Fibroblast of lung (primary cell): ENCODE measurements at regions not wholly inside any gene's neighbourhood (a gene's known extent, or its start where the extent isn't known, plus 50 kb on each side); places are given as distances from the start of the nearest gene placed in this dataset.

Experiments
- DNase-seq, 2 donors: peaks; one replicate each; pipeline versions ENCODE4 v3.0.0 to v3.0.0-alpha.2; 2010; ENCODE audit warnings: low read depth in 2 of 2
- H2AFZ ChIP-seq: 2 replicates; pipeline ENCODE4 v1.5.1; 2012; ENCODE audit warnings: low read length, control low read depth, inconsistent platforms
- H3K27ac ChIP-seq: 2 replicates; pipeline ENCODE4 v1.5.1; 2011; ENCODE audit warnings: low read length, control low read depth; ENCODE audit not compliant: insufficient read depth
- H3K27me3 ChIP-seq: 2 replicates; pipeline ENCODE4 v1.5.1; 2011; ENCODE audit warnings: mild to moderate bottlenecking, low read length; ENCODE audit not compliant: control insufficient read depth, insufficient read depth
- H3K36me3 ChIP-seq: 2 replicates; pipeline ENCODE4 v1.5.1; 2011; ENCODE audit warnings: low read length; ENCODE audit not compliant: control insufficient read depth, insufficient read depth
- H3K4me1 ChIP-seq: 2 replicates; pipeline ENCODE4 v1.5.1; 2011; ENCODE audit warnings: low read length; ENCODE audit not compliant: control insufficient read depth, insufficient read depth; ENCODE audit errors: extremely low read depth
- H3K4me2 ChIP-seq: 2 replicates; pipeline ENCODE4 v1.5.1; 2011; ENCODE audit warnings: low read length, control low read depth; ENCODE audit not compliant: insufficient read depth; ENCODE audit errors: extremely low read depth
- H3K4me3 ChIP-seq, 4 experiments: fragments of 200-600 bp in 1 of 4; sonication (generic) in 1 of 4; replicated peaks in 1 of 4; 2 replicates each; pipeline ENCODE4 v1.5.1; 2011 to 2016; ENCODE audit warnings: low read length in 4 of 4, low read depth in 3 of 4, mild to moderate bottlenecking in 3 of 4, control low read depth in 2 of 4, inconsistent platforms in 1 of 4, mixed read lengths in 1 of 4; ENCODE audit not compliant: insufficient read depth in 1 of 4; ENCODE audit errors: control extremely low read depth in 1 of 4
- H3K79me2 ChIP-seq: 2 replicates; pipeline ENCODE4 v1.5.1; 2012; ENCODE audit warnings: mild to moderate bottlenecking, low read length, inconsistent platforms; ENCODE audit not compliant: control insufficient read depth, insufficient read depth
- H3K9ac ChIP-seq: 2 replicates; pipeline ENCODE4 v1.5.1; 2011; ENCODE audit warnings: mild to moderate bottlenecking, low read length, control low read depth; ENCODE audit not compliant: insufficient read depth
- H3K9me3 ChIP-seq: 2 replicates; pipeline ENCODE4 v1.5.1; 2012; ENCODE audit warnings: low read depth, low read length; ENCODE audit not compliant: control insufficient read depth, insufficient read depth
- H4K20me1 ChIP-seq: 2 replicates; pipeline ENCODE4 v1.5.1; 2011; ENCODE audit warnings: low read length; ENCODE audit not compliant: control insufficient read depth, insufficient read depth; ENCODE audit errors: extremely low read depth
- CTCF ChIP-seq, 2 donors: IDR thresholded peaks in 1 of 2; conservative IDR thresholded peaks in 1 of 2; 1 replicate in 1 of 2; 2 replicates in 1 of 2; pipeline ENCODE4 v1.5.1; 2011 to 2012; ENCODE audit warnings: low read length in 2 of 2, control low read depth in 1 of 2, inconsistent platforms in 1 of 2, low read depth in 1 of 2, mild to moderate bottlenecking in 1 of 2
- EZH2 ChIP-seq: IDR thresholded peaks from 2 replicates; pipeline ENCODE4 v1.5.1; 2012; ENCODE audit warnings: low read length, control low read depth, mild to moderate bottlenecking; ENCODE audit errors: missing control alignments

- Histone ChIP-seq H3K4me1 (no peaks in the 10 kb centered on the region), H3K9ac (no peak overlapping the region), H3K27ac (no peak overlapping the region), H3K9me3 (no peaks in the 10 kb centered on the region), H3K4me3 (no peak overlapping the region), H3K27me3 (no peaks in the 10 kb centered on the region), H3K36me3 (no peaks in the 10 kb centered on the region), H3K79me2 (no peaks in the 10 kb centered on the region), H3K4me2 (no peak overlapping the region), H4K20me1 (no peaks in the 10 kb centered on the region), H2AFZ (no peak overlapping the region)
- DNase-seq, result peak; percentile 20 to 56
- TF ChIP-seq CTCF (conservative IDR thresholded peaks at IDR 0.05 in 1 of 2, IDR thresholded peaks at IDR 0.05 in 1 of 2; ENCODE audit: low read depth in 1 of 2, low read length in 2 of 2), result no peak
- TF ChIP-seq EZH2, result no peak
These were observed 65.2 kb upstream of the RANBP3L start for GRCh38 chr5:36366883-36367282.

GRCh38 chr5:36367524-36367923 lies 65.8 kb upstream of the RANBP3L start:
- Histone ChIP-seq H3K27ac (no peak overlapping the region), H2AFZ (no peak overlapping the region), H3K9ac (no peak overlapping the region), H3K4me2 (no peak overlapping the region), H3K36me3 (no peaks in the 10 kb centered on the region), H4K20me1 (no peaks in the 10 kb centered on the region), H3K4me3 (no peak overlapping the region), H3K9me3 (no peaks in the 10 kb centered on the region), H3K27me3 (no peaks in the 10 kb centered on the region), H3K4me1 (no peaks in the 10 kb centered on the region), H3K79me2 (no peaks in the 10 kb centered on the region)
- TF ChIP-seq CTCF (conservative IDR thresholded peaks at IDR 0.05 in 1 of 2, IDR thresholded peaks at IDR 0.05 in 1 of 2; ENCODE audit: low read depth in 1 of 2, low read length in 2 of 2) (no peak), EZH2 (no peak)
- DNase-seq, result peak; percentile 42 to 88

GRCh38 chr5:36369219-36369690 lies 67.6 kb upstream of the RANBP3L start:
- peaks cover 5% of the 10 kb centered on the region for H3K4me1 ChIP-seq
- H3K27me3 ChIP-seq, result no peaks in the 10 kb centered on the region
- TF ChIP-seq CTCF (conservative IDR thresholded peaks at IDR 0.05 in 1 of 2, IDR thresholded peaks at IDR 0.05 in 1 of 2; ENCODE audit: low read depth in 1 of 2, low read length in 2 of 2) (no peak), EZH2 (no peak)
- H3K27ac ChIP-seq, result no peak overlapping the region
- H3K36me3 ChIP-seq, result no peaks in the 10 kb centered on the region
- H3K4me2 ChIP-seq, result no peak overlapping the region
- no peak overlapping the region for H2AFZ ChIP-seq
- DNase-seq, result peak; percentile 47 to 68
- H3K9me3 ChIP-seq, result no peaks in the 10 kb centered on the region
- no peak overlapping the region for H3K4me3 ChIP-seq
- no peaks in the 10 kb centered on the region for H4K20me1 ChIP-seq
- H3K79me2 ChIP-seq, result no peaks in the 10 kb centered on the region
- H3K9ac ChIP-seq, result no peak overlapping the region
